ENCODE measurements at regions not wholly inside any gene's neighbourhood (a gene's known extent, or its start where the extent isn't known, plus 50 kb on each side); places are given as distances from the start of the nearest gene placed in this dataset.

GRCh38 chr10:130998642-130999041 is 312.9 kb downstream of the TCERG1L start:
- Histone ChIP-seq H2AK5ac (ENCODE audit: low read depth, low read length) (no peak overlapping the region), H3K9me3 (ENCODE audit: control insufficient read depth, insufficient read depth, low read length) (peaks cover 42% of the 10 kb centered on the region), H3K56ac (ENCODE audit: extremely low read depth, insufficient read depth, low read length) (no peak overlapping the region), H3K23ac (ENCODE audit: low read depth, low read length) (no peak overlapping the region), H2AFZ (replicated peaks; ENCODE audit: low read length, poor library complexity) (no peak overlapping the region), H2AK9ac (replicated peaks; ENCODE audit: low read depth, low read length, poor library complexity) (no peak overlapping the region), H2BK15ac (ENCODE audit: low read depth, low read length) (no peak overlapping the region), H4K91ac (ENCODE audit: insufficient read depth, low read depth, low read length) (no peak overlapping the region), H3K9me1 (ENCODE audit: insufficient read depth, low read length) (no peaks in the 10 kb centered on the region), H2BK20ac (ENCODE audit: low read depth, low read length) (no peak overlapping the region), H3K9ac (ENCODE audit: low read depth, low read length) (no peak overlapping the region), H3K4me3 (ENCODE audit: insufficient read depth, low read depth, low read length) (no peak overlapping the region), H2BK5ac (ENCODE audit: low read depth, low read length, poor library complexity, severe bottlenecking) (no peak overlapping the region), H2BK120ac (ENCODE audit: low read depth, low read length) (no peak overlapping the region), H3K4ac (ENCODE audit: low read depth, low read length) (no peak overlapping the region), H4K8ac (ENCODE audit: low read depth in 2 of 2, low read length in 2 of 2) (no peak overlapping the region), H3K18ac (ENCODE audit: low read depth, low read length) (no peak overlapping the region), H3K27ac (ENCODE audit: insufficient read depth, low read length) (no peak overlapping the region), H3K27me3 (ENCODE audit: control insufficient read depth, insufficient read depth, low read length) (no peaks in the 10 kb centered on the region), H4K20me1 (ENCODE audit: insufficient read depth, low read length) (no peaks in the 10 kb centered on the region), H4K5ac (ENCODE audit: low read depth, low read length) (no peak overlapping the region), H3K4me2 (ENCODE audit: low read depth, low read length) (no peak overlapping the region), H3K36me3 (ENCODE audit: control insufficient read depth, insufficient read depth, low read length) (no peaks in the 10 kb centered on the region), H3K14ac (replicated peaks; ENCODE audit: low read depth, low read length) (no peak overlapping the region), H3K79me1 (ENCODE audit: low read depth in 1 of 2, low read length in 2 of 2) (no peaks in the 10 kb centered on the region), H3K4me1 (ENCODE audit: control insufficient read depth, insufficient read depth, low read length) (no peaks in the 10 kb centered on the region)
- DNase-seq (no peak), ATAC-seq (ENCODE audit: low read depth) (no peak)
- WGBS, 2 experiments (ENCODE audit: extremely low coverage in 2 of 2, insufficient read length in 1 of 2), result no CpG with 5 or more reads among the region's 10 CpGs
- POLR2A ChIA-PET (ENCODE audit: unreplicated experiment), result no interaction called here
- TF ChIP-seq RCOR1 (IDR thresholded peaks at IDR 0.05; ENCODE audit: insufficient replicate concordance, low read length) (no peak), USF2 (IDR thresholded peaks at IDR 0.05; ENCODE audit: low read depth, low read length) (no peak), NFE2L2 (IDR thresholded peaks at IDR 0.05; ENCODE audit: low read depth, low read length) (no peak), ELK1 (IDR thresholded peaks at IDR 0.05; ENCODE audit: borderline replicate concordance, low read depth, low read length) (no peak), CHD1 (IDR thresholded peaks at IDR 0.05; ENCODE audit: low read depth, low read length) (no peak), MAFK (IDR thresholded peaks at IDR 0.05; ENCODE audit: low read depth, low read length) (no peak), MAZ (IDR thresholded peaks at IDR 0.05; ENCODE audit: borderline replicate concordance, low read depth, low read length) (no peak), POLR2A (IDR thresholded peaks at IDR 0.05; ENCODE audit: low read depth, low read length) (no peak), MXI1 (IDR thresholded peaks at IDR 0.05; ENCODE audit: borderline replicate concordance, low read depth, low read length) (no peak), RAD21 (IDR thresholded peaks at IDR 0.05; ENCODE audit: low read length) (no peak), CTCF (conservative IDR thresholded peaks at IDR 0.05; ENCODE audit: low read depth, low read length) (no peak)
- in situ Hi-C loops (cut with MboI; ENCODE audit: low sequenced_read_pairs), result no loop called here
- dilution Hi-C loops (cut with HindIII; ENCODE audit: low sequenced_read_pairs, unreplicated experiment), result no loop called here
- CTCF ChIA-PET, result no interaction called here
- BruUV-seq (replicated peaks), result no TSS peak
- intact Hi-C loops (cut with micrococcal nuclease), result no loop called here
